ENCODE measurements at regions not wholly inside any gene's neighbourhood (a gene's known extent, or its start where the extent isn't known, plus 50 kb on each side); places are given as distances from the start of the nearest gene placed in this dataset.

DNA sequence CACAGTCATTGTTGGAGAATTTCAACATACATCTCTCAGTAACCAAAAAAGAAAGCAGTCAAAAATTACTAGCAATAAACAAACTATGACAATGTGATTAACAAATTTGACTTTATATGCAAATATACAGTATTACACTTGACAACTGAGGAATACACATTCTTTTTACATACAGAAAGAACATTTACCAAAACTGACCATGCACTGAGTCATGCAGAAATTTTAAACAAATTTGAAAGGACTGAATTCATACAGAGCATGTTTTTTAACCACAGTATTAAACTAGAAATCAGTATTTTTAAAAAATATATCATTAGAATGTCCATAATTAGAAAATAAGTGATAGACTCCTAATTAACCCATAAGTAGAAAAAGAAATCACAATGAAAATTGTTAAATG lies 420.1 kb downstream of the TBC1D4 start:
- H2BK20ac ChIP-seq (ENCODE audit: low read length) = no peak overlapping the region
- no peaks in the 10 kb centered on the region for H3K79me2 ChIP-seq (ENCODE audit: control insufficient read depth in 1 of 2, insufficient read depth in 2 of 2, low read length in 2 of 2)
- ChIA-PET POLR2A (ENCODE audit: partially characterized antibody) (no interaction called here), CTCF (ENCODE audit: partially characterized antibody) (no interaction called here)
- H4K91ac ChIP-seq (replicated peaks; ENCODE audit: insufficient read length, low read length) = no peak overlapping the region
- H3K79me1 ChIP-seq (ENCODE audit: low read depth, low read length) = no peaks in the 10 kb centered on the region
- no peak overlapping the region for H2BK120ac ChIP-seq (replicated peaks; ENCODE audit: low read depth, low read length)
- FAIRE-seq = no peak
- H4K8ac ChIP-seq (ENCODE audit: extremely low read depth, insufficient read depth, low read length) = no peak overlapping the region
- H4K20me1 ChIP-seq (replicated peaks in 1 of 2; ENCODE audit: control insufficient read depth in 1 of 2, insufficient read depth in 2 of 2, low read length in 2 of 2) = no peaks in the 10 kb centered on the region
- no peaks in the 10 kb centered on the region for H3K4me1 ChIP-seq (replicated peaks in 1 of 4; ENCODE audit: control insufficient read depth in 3 of 4, insufficient read depth in 4 of 4, low read length in 3 of 4)
- no peak overlapping the region for H3K18ac ChIP-seq (ENCODE audit: extremely low read depth, low read length)
- H2AFZ ChIP-seq (ENCODE audit: low read length) = no peak overlapping the region
- no peaks in the 10 kb centered on the region for H3K36me3 ChIP-seq (ENCODE audit: control insufficient read depth in 2 of 4, insufficient read depth in 4 of 4, low read length in 3 of 4)
- DNase-seq (ENCODE audit: low read depth in 1 of 2, low spot score in 2 of 2) = no peak
- H3K14ac ChIP-seq (ENCODE audit: insufficient read length) = no peak overlapping the region
- H3K27me3 ChIP-seq (replicated peaks in 1 of 4; ENCODE audit: control insufficient read depth in 3 of 4, extremely low read depth in 1 of 4, insufficient read depth in 3 of 4, low read length in 3 of 4) = no peaks in the 10 kb centered on the region
- no peaks in the 10 kb centered on the region for H3K23me2 ChIP-seq (ENCODE audit: low read depth, low read length)
- no peaks in the 10 kb centered on the region for H3K9me3 ChIP-seq (ENCODE audit: insufficient read depth in 2 of 2, low read depth in 1 of 2, low read length in 1 of 2)
- no peak overlapping the region for H2BK15ac ChIP-seq (ENCODE audit: low read length)
- H3K4ac ChIP-seq (replicated peaks; ENCODE audit: insufficient read length, low read depth, low read length) = no peak overlapping the region
- H3K23ac ChIP-seq (ENCODE audit: insufficient read length) = no peak overlapping the region
- H2AK5ac ChIP-seq (ENCODE audit: low read depth, low read length) = no peak overlapping the region
- no peak overlapping the region for H3K56ac ChIP-seq (replicated peaks; ENCODE audit: insufficient read length, low read depth, low read length)
- no peak overlapping the region for H3K4me3 ChIP-seq (ENCODE audit: extremely low read depth in 1 of 4, insufficient read depth in 2 of 4, low read depth in 3 of 4, low read length in 4 of 4)
- no peak overlapping the region for H3K4me2 ChIP-seq (ENCODE audit: insufficient read depth in 1 of 2, low read depth in 2 of 2, low read length in 2 of 2)
- H2BK12ac ChIP-seq (ENCODE audit: low read depth, low read length) = no peak overlapping the region
- H4K5ac ChIP-seq (ENCODE audit: insufficient read length, low read depth, low read length) = no peak overlapping the region
- no peak overlapping the region for H3K9ac ChIP-seq (replicated peaks in 1 of 4; ENCODE audit: extremely low read depth in 1 of 4, low read depth in 3 of 4, low read length in 3 of 4)
- H2BK5ac ChIP-seq (ENCODE audit: low read depth, low read length) = no peak overlapping the region
- H3K27ac ChIP-seq (ENCODE audit: low read depth, low read length) = no peak overlapping the region
- TF ChIP-seq CBX8 (IDR thresholded peaks at IDR 0.05; ENCODE audit: borderline replicate concordance, low read depth, low read length) (no peak), SAP30 (IDR thresholded peaks at IDR 0.05; ENCODE audit: insufficient read depth, insufficient replicate concordance, low read length) (no peak), CBX5 (IDR thresholded peaks at IDR 0.05; ENCODE audit: low read depth, low read length) (no peak), EZH2 (IDR thresholded peaks at IDR 0.05; ENCODE audit: low read depth, low read length, severe bottlenecking) (no peak), SUZ12 (IDR thresholded peaks at IDR 0.05; ENCODE audit: low read length) (no peak), PHF8 (conservative IDR thresholded peaks at IDR 0.05; ENCODE audit: low read depth, low read length) (no peak), ASH2L (IDR thresholded peaks at IDR 0.05; ENCODE audit: low read length) (no peak), SIN3A (conservative IDR thresholded peaks at IDR 0.05 in 1 of 2, IDR thresholded peaks at IDR 0.05 in 1 of 2; ENCODE audit: low read depth in 1 of 2, low read length in 2 of 2) (no peak), GTF2F1 (IDR thresholded peaks at IDR 0.05; ENCODE audit: borderline replicate concordance, low read depth, low read length) (no peak), TBP (IDR thresholded peaks at IDR 0.05; ENCODE audit: low read depth, low read length) (no peak), ATF3 (IDR thresholded peaks at IDR 0.05; ENCODE audit: insufficient read depth, low read depth, low read length) (no peak), KDM4A (IDR thresholded peaks at IDR 0.05; ENCODE audit: low read depth, low read length, severe bottlenecking) (no peak), RAD21 (IDR thresholded peaks at IDR 0.05 in 1 of 2, conservative IDR thresholded peaks at IDR 0.05 in 1 of 2; ENCODE audit: low read depth in 2 of 2, low read length in 2 of 2) (no peak), POLR2A (IDR thresholded peaks at IDR 0.05; ENCODE audit: control extremely low read depth in 1 of 2, low read depth in 2 of 2, low read length in 2 of 2) (no peak), KDM5A (IDR thresholded peaks at IDR 0.05; ENCODE audit: low read length) (no peak), SRF (IDR thresholded peaks at IDR 0.05; ENCODE audit: low read depth, low read length) (no peak)
